WTC11 (cell line): ENCODE measurements at regions not wholly inside any gene's neighbourhood (a gene's known extent, or its start where the extent isn't known, plus 50 kb on each side); places are given as distances from the start of the nearest gene placed in this dataset.
A peak's percentile ranks its signal among the peaks of the same experiment; 100 is the strongest.

Experiments
- ATF1 ChIP-seq: sonication (generic); formaldehyde crosslinking; IDR thresholded peaks from 2 replicates; pipeline ENCODE4 v1.8.1; 2023; ENCODE audit warnings: mild to moderate bottlenecking, moderate library complexity, missing genetic modification reagents
- ATF6 ChIP-seq: sonication (generic); formaldehyde crosslinking; IDR thresholded peaks from 2 replicates; pipeline ENCODE4 v1.8.1; 2023; ENCODE audit warnings: mild to moderate bottlenecking, missing genetic modification reagents
- E2F4 ChIP-seq: sonication (generic); formaldehyde crosslinking; IDR thresholded peaks from 2 replicates; pipeline ENCODE4 v1.8.1; 2022; ENCODE audit warnings: low read depth, mild to moderate bottlenecking, moderate library complexity, missing genetic modification reagents, borderline replicate concordance
- ETV6 ChIP-seq: sonication (generic); formaldehyde crosslinking; IDR thresholded peaks from 2 replicates; pipeline ENCODE4 v1.8.1; 2022; ENCODE audit warnings: mild to moderate bottlenecking, missing genetic modification reagents
- FOXP1 ChIP-seq: sonication (generic); formaldehyde crosslinking; IDR thresholded peaks from 2 replicates; pipeline ENCODE4 v1.8.0; 2022; ENCODE audit warnings: missing genetic modification reagents, mild to moderate bottlenecking, moderate library complexity, borderline replicate concordance
- PRDM15 ChIP-seq: sonication (generic); formaldehyde crosslinking; IDR thresholded peaks from 2 replicates; pipeline ENCODE4 v1.8.0; 2022; ENCODE audit warnings: missing genetic modification reagents
- USF2 ChIP-seq: sonication (generic); formaldehyde crosslinking; IDR thresholded peaks from 2 replicates; pipeline ENCODE4 v1.8.1; 2023; ENCODE audit warnings: mild to moderate bottlenecking, missing genetic modification reagents, moderate library complexity
- ZMAT4 ChIP-seq: fragments of 250-450 bp; sonication (Bioruptor Pico); IDR thresholded peaks from 2 replicates; pipeline ENCODE4 v1.9.0; 2021; ENCODE audit warnings: mild to moderate bottlenecking
- ZNF138 ChIP-seq: sonication (generic); formaldehyde crosslinking; conservative IDR thresholded peaks from 2 replicates; pipeline ENCODE4 v1.8.1; 2022; ENCODE audit warnings: mild to moderate bottlenecking, moderate library complexity, missing genetic modification reagents
- ZNF232 ChIP-seq: sonication (generic); formaldehyde crosslinking; IDR thresholded peaks from 2 replicates; pipeline ENCODE4 v1.8.0; 2022; ENCODE audit warnings: mild to moderate bottlenecking, missing genetic modification reagents
- ZNF416 ChIP-seq: fragments of 250-450 bp; sonication (Bioruptor Pico); IDR thresholded peaks from 2 replicates; pipeline ENCODE4 v1.9.0; 2021; ENCODE audit warnings: mild to moderate bottlenecking, inconsistent platforms
- ZNF423 ChIP-seq: fragments of 250-450 bp; sonication (Bioruptor Pico); IDR thresholded peaks from 2 replicates; pipeline ENCODE4 v2.1.2; 2022; ENCODE audit warnings: mild to moderate bottlenecking, moderate library complexity
- ZNF425 ChIP-seq: fragments of 250-450 bp; sonication (Bioruptor Pico); conservative IDR thresholded peaks from 2 replicates; pipeline ENCODE4 v1.9.0; 2021; ENCODE audit warnings: mild to moderate bottlenecking
- ZNF512 ChIP-seq: sonication (generic); formaldehyde crosslinking; IDR thresholded peaks from 2 replicates; pipeline ENCODE4 v1.8.1; 2022; ENCODE audit warnings: missing genetic modification reagents, borderline replicate concordance
- ZNF532 ChIP-seq: fragments of 250-450 bp; sonication (Bioruptor Pico); IDR thresholded peaks from 2 replicates; pipeline ENCODE4 v1.9.0; 2021; ENCODE audit warnings: mild to moderate bottlenecking, borderline replicate concordance

GRCh38 chr11:11691296-11692151, 69.7 kb upstream of the GALNT18 start (continued):
- TF ChIP-seq ZMAT4 (CRISPR knock-in tag), result no peak
- 0 out of 2 replicates have a peak, but pooled peaks have one; percentile 25 for TF ChIP-seq ETV6 (CRISPR knock-in tag)
- TF ChIP-seq ZNF423 (CRISPR knock-in tag), result no peak
- no peak for TF ChIP-seq ZNF416
- no peak for TF ChIP-seq USF2 (CRISPR knock-in tag)
- TF ChIP-seq E2F4, result no peak
- TF ChIP-seq PRDM15 (CRISPR knock-in tag), result no peak
- no peak for TF ChIP-seq ZNF512 (CRISPR knock-in tag)
- no peak for TF ChIP-seq ZNF232 (CRISPR knock-in tag)
- TF ChIP-seq FOXP1, result peak; percentile 57; the same call in 1 of the 2 replicates
- TF ChIP-seq ATF6 (CRISPR knock-in tag), result no peak
- no peak for TF ChIP-seq ZNF138 (CRISPR knock-in tag)
- no peak for TF ChIP-seq ATF1 (CRISPR knock-in tag)
- TF ChIP-seq ZNF532 (CRISPR knock-in tag), result no peak
- TF ChIP-seq ZNF425 (CRISPR knock-in tag), result no peak
- TF ChIP-seq, all 79 proteins: peak for 6
